Stomach (tissue), 8 donors: ENCODE measurements at regions not wholly inside any gene's neighbourhood (a gene's known extent, or its start where the extent isn't known, plus 50 kb on each side); places are given as distances from the start of the nearest gene placed in this dataset.
"Not testable (repeated sequence)": the region's sequence is repeated elsewhere in the genome, so short reads cannot be mapped to it uniquely, and the experiment has no call there.

Experiments
- DNase-seq, 2 donors: peaks; one replicate each; pipeline versions ENCODE4 v3.0.0 to v3.0.0-alpha.2; 2013 to 2019
- H3K27ac ChIP-seq, 5 donors: fragments of 200-600 bp in 4 of 5; sonication (generic) in 4 of 5; one replicate each; pipeline ENCODE4 v1.5.1; 2013 to 2019; ENCODE audit warnings: mild to moderate bottlenecking in 1 of 5, moderate library complexity in 1 of 5
- H3K27me3 ChIP-seq, 3 donors: fragments of 200-600 bp; sonication (generic); one replicate each; pipeline ENCODE4 v1.5.1; 2017 to 2019; ENCODE audit warnings: mixed run types in 1 of 3
- H3K36me3 ChIP-seq, 4 donors: fragments of 200-600 bp; sonication (generic); 1 replicate in 3 of 4; 2 replicates in 1 of 4; pipeline ENCODE4 v1.5.1; 2016 to 2019
- H3K4me1 ChIP-seq, 4 donors: fragments of 200-600 bp; sonication (generic); one replicate each; pipeline ENCODE4 v1.5.1; 2016 to 2019
- H3K4me3 ChIP-seq, 4 donors: fragments of 200-600 bp; sonication (generic) in 3 of 4; one replicate each; pipeline ENCODE4 v1.5.1; 2016 to 2019; ENCODE audit warnings: mild to moderate bottlenecking in 1 of 4
- H3K9me3 ChIP-seq, 4 donors: fragments of 200-600 bp; sonication (generic); one replicate each; pipeline ENCODE4 v1.5.1; 2016 to 2019
- EP300 ChIP-seq: sonication (generic); formaldehyde crosslinking; IDR thresholded peaks from one replicate; pipeline ENCODE4 v1.6.1; 2017; ENCODE audit warnings: antibody characterized with exemption
- POLR2A ChIP-seq, 4 donors: fragments of 450-650 bp; IDR thresholded peaks; one replicate each; pipeline ENCODE4 v1.6.1; 2016; ENCODE audit warnings: antibody characterized with exemption in 4 of 4, control low read depth in 2 of 4, mild to moderate bottlenecking in 1 of 4, moderate library complexity in 1 of 4
- POLR2AphosphoS5 ChIP-seq, 3 donors: sonication (generic); formaldehyde crosslinking; IDR thresholded peaks; one replicate each; pipeline ENCODE4 v1.6.1; 2016; ENCODE audit warnings: antibody characterized with exemption in 3 of 3
- WGBS, 5 donors: extraction: QIAGEN DNeasy Blood & Tissue Kit in 3 of 5; methylation state at CpG; one replicate each; pipeline versions ENCODE4 v1.1.5 to v1.1.7; 2013 to 2018; 5-methylcytosine and 5-hydroxymethylcytosine counted together
- intact Hi-C: fragments of 100-400 bp; cut with DNase I; formaldehyde crosslinking; loops from one replicate; pipeline ENCODE4 v1.15.1; 2023; ENCODE audit warnings: low total_unique reads
- TF ChIP-seq, protein P1 (sequence below), 7 experiments: fragments of 450-650 bp in 4 of 7; fragments of 200-600 bp in 3 of 7; sonication (generic) in 3 of 7; IDR thresholded peaks; one replicate each; pipeline ENCODE4 v1.5.1; 2016 to 2019; ENCODE audit warnings: antibody characterized with exemption in 7 of 7, control low read depth in 2 of 7, mild to moderate bottlenecking in 1 of 7
- donor health status: healthy with polysubstance abuse.
- donor health status: Bipolar disorder and iron deficiency.
- donor health status: healthy.

DNA sequence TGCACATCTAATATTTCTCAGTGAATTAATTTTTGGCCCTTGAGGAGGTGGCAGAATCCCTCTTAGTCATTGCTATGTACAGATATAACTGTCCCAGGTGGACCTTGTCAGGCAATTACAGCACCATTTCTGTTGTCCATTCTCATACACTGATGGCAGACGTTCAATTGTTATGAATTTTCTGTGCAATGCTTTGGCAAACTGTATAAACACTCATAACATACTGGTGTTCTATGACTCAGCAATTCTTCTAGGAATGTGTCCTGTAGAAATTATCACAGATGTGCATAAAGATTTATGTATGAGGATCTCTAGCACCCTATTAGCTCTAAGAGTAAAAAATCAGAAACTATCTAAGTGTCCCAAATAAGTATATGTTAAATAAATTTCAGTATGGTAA is 80.8 kb downstream of the DNAJB9 start:
- Histone ChIP-seq H3K36me3 (no peaks in the 10 kb centered on the region), H3K4me3 (no peak overlapping the region), H3K27me3 (no peaks in the 10 kb centered on the region), H3K4me1 (peaks cover 0 to 13% (median 4%) of the 10 kb centered on the region in 4 donors), H3K9me3 (no peaks in the 10 kb centered on the region), H3K27ac (no peak overlapping the region)
- intact Hi-C loops, result no loop called here
- WGBS, 5 donors, result 8 to 36% (median 17%) methylated on average over 1 of the region's 1 CpG
- no peak for TF ChIP-seq POLR2A (IDR thresholded peaks at IDR 0.05)
- TF ChIP-seq EP300, result no peak
- no peak for TF ChIP-seq POLR2AphosphoS5 (IDR thresholded peaks at IDR 0.05)
- TF ChIP-seq, protein P1, sequence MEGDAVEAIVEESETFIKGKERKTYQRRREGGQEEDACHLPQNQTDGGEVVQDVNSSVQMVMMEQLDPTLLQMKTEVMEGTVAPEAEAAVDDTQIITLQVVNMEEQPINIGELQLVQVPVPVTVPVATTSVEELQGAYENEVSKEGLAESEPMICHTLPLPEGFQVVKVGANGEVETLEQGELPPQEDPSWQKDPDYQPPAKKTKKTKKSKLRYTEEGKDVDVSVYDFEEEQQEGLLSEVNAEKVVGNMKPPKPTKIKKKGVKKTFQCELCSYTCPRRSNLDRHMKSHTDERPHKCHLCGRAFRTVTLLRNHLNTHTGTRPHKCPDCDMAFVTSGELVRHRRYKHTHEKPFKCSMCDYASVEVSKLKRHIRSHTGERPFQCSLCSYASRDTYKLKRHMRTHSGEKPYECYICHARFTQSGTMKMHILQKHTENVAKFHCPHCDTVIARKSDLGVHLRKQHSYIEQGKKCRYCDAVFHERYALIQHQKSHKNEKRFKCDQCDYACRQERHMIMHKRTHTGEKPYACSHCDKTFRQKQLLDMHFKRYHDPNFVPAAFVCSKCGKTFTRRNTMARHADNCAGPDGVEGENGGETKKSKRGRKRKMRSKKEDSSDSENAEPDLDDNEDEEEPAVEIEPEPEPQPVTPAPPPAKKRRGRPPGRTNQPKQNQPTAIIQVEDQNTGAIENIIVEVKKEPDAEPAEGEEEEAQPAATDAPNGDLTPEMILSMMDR (IDR thresholded peaks at IDR 0.05), result no peak
- DNase-seq, result peak in 1 of 2 donors; percentile 32

DNA sequence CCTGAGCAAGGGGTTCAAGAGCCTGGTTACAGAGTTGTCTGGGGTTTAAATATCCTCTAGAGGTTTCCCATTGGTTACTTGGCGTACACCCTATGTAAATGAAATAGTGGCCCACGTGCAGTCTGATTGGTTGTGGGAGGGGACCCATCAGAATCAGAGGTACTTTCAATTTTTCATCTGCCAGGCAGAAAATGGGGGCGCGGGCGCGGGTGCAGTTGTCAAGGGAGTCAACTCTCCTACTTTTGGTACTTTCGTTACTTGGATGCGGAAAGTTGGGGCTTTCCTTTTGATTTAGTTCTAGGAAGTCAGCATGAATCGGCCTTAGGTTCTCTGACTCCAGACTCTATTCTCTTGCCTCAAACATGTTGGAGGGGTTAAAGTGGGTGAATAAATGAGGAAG is 83.2 kb downstream of the DNAJB9 start:
- Histone ChIP-seq H3K27ac (no peak overlapping the region), H3K9me3 (no peaks in the 10 kb centered on the region), H3K4me1 (peaks cover 0 to 13% (median 4%) of the 10 kb centered on the region in 4 donors), H3K4me3 (no peak overlapping the region), H3K36me3 (no peaks in the 10 kb centered on the region), H3K27me3 (no peaks in the 10 kb centered on the region)
- DNase-seq, result no peak
- intact Hi-C loops, result no loop called here
- WGBS, 5 donors, result 92 to 97% (median 96%) methylated on average over 9 of the region's 9 CpGs
- TF ChIP-seq POLR2A (IDR thresholded peaks at IDR 0.05), result no peak
- TF ChIP-seq, protein P1 (IDR thresholded peaks at IDR 0.05), result no peak
- TF ChIP-seq EP300, result no peak
- no peak for TF ChIP-seq POLR2AphosphoS5 (IDR thresholded peaks at IDR 0.05)

DNA sequence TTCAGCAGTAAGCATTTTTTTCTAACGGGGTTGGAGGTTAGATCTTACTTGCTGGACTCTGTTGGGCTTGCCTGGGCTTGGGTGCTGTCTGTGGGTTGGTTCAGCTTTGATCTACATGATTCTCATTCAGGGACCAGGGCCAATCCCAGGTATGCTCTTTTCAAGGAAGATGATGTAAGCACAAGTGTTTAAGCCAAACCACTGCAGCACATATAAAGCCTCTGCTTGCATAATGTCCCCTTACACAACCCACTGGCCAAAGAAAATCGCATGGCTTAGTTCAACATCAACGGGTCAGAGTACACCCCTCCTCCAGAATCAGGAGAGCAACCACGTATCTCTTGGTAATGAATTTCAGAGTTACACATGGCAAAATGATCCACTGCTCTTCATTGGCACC is 83.9 kb downstream of the DNAJB9 start:
- Histone ChIP-seq H3K4me3 (no peak overlapping the region), H3K4me1 (peaks cover 0 to 13% (median 4%) of the 10 kb centered on the region in 4 donors), H3K9me3 (no peaks in the 10 kb centered on the region), H3K36me3 (no peaks in the 10 kb centered on the region), H3K27me3 (no peaks in the 10 kb centered on the region), H3K27ac (no peak overlapping the region)
- TF ChIP-seq EP300 (no peak), POLR2AphosphoS5 (IDR thresholded peaks at IDR 0.05) (no peak), POLR2A (IDR thresholded peaks at IDR 0.05) (no peak)
- TF ChIP-seq, protein P1 (IDR thresholded peaks at IDR 0.05), result no peak
- 81 to 88% (median 85%) methylated on average over 3 to 4 of the region's 4 CpGs for WGBS, 5 donors
- intact Hi-C loops, result no loop called here
- no peak for DNase-seq

DNA sequence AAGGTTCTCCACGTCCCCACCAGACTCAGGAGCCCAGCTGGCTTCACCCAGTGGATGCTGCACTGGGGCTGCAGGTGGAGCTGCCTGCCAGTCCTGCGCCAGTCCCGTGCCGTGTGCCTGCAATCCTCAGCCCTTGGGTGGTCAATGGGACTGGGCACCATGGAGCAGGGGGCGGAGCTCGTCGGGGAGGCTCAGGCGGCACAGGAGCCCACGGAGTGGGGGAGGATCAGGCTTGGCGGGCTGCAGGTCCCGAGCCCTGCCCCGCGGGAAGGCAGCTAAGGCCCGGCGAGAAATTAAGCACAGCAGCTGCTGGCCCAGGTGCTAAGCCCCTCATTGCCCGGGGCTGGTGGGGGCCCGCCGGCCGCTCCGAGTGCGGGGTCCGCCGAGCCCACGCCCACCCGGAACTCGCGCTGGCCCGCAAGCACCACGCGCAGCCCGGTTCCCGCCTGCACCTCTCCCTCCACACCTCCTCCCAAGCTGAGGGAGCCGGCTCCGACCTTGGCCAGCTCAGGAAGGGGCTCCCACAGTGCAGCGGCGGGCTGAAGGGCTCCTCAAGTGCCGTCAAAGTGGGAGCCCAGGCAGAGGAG is 87.6 kb downstream of the DNAJB9 start:
- 96 to 97% (median 96%) methylated on average over 15 to 37 of the region's 37 CpGs for WGBS, 5 donors
- H3K4me1 ChIP-seq, DNase-seq, H3K4me3 ChIP-seq, H3K27ac ChIP-seq, H3K27me3 ChIP-seq, intact Hi-C loops, H3K36me3 ChIP-seq, H3K9me3 ChIP-seq: not testable (repeated sequence)

DNA sequence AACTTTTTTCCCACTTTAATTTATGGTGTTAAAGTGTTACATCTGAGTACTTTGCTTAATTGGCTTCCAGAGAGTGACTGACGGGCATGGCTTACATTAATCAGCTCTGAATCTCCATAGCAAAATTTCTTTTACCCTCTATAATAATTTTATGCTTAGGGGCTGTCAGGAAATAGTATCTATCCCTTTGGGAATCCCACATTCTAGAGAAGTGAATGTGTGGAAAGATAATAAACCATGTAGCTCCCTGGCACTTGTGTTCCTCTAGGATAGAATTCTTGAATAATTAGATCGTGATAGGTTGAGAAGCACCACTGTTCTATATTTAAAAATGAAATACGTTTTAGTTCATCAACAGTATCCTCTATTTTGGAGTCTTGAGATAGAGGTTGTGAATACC is 89.6 kb downstream of the DNAJB9 start:
- 60 to 74% (median 69%) methylated on average over 3 of the region's 3 CpGs for WGBS, 5 donors

More for the DNA sequence above, 89.6 kb downstream of the DNAJB9 start:
- Histone ChIP-seq H3K36me3 (no peaks in the 10 kb centered on the region), H3K4me1 (no peaks in the 10 kb centered on the region), H3K4me3 (no peak overlapping the region), H3K9me3 (no peaks in the 10 kb centered on the region), H3K27ac (no peak overlapping the region), H3K27me3 (no peaks in the 10 kb centered on the region)
- intact Hi-C loops, result no loop called here
- no peak for DNase-seq
- TF ChIP-seq, protein P1 (IDR thresholded peaks at IDR 0.05), result no peak
- TF ChIP-seq EP300 (no peak), POLR2AphosphoS5 (IDR thresholded peaks at IDR 0.05) (no peak), POLR2A (IDR thresholded peaks at IDR 0.05) (no peak)
